Colon (tissue), 2 donors: ENCODE measurements at regions not wholly inside any gene's neighbourhood (a gene's known extent, or its start where the extent isn't known, plus 50 kb on each side); places are given as distances from the start of the nearest gene placed in this dataset.
"Not testable (repeated sequence)": the region's sequence is repeated elsewhere in the genome, so short reads cannot be mapped to it uniquely, and the experiment has no call there.

ENCODE experiments used
- FAIRE-seq: peaks from 2 replicates; lab custom pipeline; 2012; peaks lifted over from hg19 to GRCh38; lab: Jason Lieb, UNC
- donor health status: control.
- donor health status: control.

DNA sequence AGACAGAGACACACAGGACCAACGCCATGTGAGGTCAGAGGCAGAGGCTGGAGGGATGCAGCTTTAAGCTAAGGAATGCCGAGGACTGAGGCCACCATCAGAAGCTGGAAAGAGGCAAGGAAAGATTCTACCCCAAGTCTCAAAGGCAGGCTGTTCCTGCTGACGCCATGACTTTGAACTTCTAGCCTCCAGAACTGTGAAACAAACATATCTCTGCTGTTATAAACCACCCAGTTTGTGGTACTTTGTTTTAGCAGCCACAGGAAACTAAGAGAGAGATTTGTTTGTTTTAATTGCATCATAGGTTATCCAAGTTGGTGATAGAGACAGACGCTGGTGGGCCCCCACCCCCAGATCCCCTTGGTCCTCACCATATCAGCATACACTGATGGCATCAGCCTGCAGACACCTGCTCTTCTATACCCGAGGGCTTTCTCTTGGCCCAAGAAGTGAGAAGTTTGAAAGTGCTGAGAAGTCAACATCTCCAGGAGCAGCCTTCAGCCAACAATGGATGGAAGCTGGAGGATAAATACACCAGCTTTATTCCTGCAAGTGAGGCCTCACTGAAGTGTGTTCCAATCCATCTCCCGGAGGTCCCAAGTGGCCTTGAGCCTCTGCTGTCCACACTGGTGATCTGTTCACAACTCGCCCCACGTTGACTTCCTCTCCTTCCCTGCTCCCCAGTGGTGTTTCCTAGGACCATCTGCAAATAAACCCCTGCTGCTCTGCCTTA, 154.7 kb downstream of the BTBD3 start:
- FAIRE-seq, result no peak

DNA sequence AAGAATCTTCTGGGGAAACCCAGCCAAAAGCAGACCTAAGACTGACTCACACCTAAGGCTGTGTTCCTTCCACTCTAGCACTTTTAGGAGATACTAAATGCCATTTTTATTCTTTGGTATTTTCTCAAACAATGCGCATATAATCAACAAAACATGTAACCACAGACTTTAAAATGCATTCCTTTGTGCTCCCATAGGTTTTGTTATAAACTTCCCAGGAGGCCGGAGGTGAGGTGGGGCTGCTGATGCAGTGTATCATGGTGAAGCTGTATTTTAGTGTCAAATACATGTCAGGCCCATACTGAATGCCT, 155.2 kb downstream of the BTBD3 start:
- no peak for FAIRE-seq

DNA sequence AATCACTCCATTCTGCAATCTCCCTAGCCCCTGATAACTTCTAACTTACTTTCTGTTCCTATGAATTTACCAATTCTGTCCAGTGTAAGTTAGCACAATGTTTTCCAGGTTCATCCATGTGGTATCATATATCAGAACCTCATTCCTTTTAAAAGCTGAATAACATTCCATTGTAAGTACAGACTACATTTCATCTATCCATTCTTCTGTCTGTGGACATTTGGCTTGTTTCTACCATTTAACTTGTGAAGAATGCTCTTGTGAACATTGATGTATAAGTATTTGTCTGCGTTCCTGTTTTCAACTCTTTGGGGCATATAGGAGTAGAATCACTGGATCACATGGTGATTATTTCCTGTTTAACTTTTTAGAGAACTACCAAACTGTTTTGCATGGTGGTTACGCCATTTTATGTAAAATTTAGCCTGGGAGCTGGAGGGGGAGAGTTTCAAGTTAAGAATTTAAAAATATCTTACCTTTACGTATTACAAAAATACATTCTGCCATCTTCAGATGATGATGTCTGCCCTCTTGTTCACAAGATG, 156.5 kb downstream of the BTBD3 start:
- FAIRE-seq, result no peak

DNA sequence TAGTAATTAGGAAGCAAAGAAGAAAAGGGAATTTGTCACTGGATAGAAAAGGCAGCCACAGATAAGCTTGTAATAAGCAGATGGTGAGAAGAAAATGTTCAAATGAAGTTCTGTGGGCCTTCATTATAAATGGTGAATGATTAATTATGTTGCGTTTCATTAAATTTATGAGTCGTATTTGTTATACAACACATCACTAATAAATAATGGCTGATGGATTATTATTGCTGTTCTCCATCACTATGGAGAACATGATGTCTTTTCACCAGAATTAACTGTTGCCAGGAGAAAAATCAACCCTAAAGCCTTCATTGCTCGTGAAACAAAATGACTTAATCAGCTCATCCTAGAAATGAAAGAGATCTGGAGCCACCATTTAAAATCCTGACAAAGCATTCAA, 158.5 kb downstream of the BTBD3 start:
- FAIRE-seq, result no peak

DNA sequence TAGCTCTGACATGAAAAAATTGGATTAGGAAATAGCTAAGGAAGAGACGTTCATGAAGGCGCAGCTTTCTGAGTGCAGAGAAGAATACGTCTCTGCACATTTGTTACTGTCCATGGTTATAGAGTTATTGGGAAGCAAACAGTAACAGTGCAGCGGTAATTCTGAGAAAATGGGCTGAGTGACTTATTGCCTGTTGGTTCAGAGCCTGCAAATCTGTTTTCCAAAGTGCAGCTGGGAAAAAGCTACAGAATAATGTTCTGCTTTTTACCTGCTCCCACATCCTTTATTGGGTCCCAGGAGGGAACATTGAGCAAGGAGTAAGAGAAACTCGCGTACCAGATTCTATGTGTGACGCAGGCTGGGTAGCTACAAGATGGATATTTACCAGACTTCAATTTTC, 160.2 kb downstream of the BTBD3 start:
- no peak for FAIRE-seq

DNA sequence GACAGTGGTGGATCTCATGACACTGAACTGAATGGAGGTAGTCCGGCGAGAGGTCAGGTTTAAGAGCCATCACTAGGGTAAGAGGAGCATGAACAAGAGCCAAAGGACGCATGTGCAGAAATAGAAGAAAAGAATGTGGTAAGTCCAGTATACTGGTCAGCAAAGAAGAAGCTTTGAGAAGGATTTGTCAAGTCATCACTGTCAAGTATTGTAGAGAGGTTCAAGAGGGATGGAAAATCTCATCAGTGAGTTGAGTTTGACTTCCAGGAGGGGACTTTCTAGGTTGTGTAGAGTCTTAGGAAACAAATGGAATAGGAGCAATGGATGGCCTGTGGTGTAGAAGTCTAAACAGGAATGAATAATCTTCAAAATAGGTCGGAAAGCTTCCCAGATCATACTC, 161.8 kb downstream of the BTBD3 start:
- no peak for FAIRE-seq

DNA sequence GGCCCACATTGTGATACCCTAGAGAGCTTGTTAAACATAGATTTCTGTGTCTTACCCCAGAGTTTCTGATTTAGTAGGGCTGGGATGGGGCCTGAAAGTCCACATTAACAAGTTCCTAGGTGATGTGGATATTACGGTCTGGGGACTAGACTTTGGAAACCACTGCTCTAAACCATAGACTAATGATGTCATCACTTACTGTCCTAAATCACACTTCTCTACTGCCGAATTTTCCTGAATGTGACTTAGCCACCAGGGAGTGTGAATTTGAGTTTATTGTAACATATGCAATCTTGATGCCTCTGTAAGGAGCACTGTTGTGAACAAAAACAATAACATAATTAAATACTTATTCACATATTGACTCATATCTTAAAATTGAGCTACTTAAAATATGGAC, 165.6 kb downstream of the BTBD3 start:
- FAIRE-seq, result no peak

DNA sequence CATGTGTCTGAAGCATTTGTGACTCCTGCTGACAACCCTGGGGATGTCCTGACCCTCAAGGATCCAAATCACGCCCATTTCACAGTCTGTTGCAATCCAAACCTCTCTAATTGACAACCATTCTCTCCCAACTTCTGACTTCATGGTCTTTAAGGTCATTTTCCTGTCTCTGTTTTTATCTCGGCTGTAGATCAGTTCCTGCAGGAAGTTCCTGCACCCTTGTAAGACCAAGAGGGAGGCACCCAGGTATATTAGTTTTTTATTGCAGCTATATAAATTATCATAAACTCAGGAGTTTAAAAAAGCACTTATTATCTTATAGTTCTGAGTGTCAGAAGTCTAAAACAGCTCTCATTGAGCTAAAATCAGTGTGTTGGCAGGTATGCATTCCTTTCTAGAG, 166.8 kb downstream of the BTBD3 start:
- peak; percentile 5 for FAIRE-seq

DNA sequence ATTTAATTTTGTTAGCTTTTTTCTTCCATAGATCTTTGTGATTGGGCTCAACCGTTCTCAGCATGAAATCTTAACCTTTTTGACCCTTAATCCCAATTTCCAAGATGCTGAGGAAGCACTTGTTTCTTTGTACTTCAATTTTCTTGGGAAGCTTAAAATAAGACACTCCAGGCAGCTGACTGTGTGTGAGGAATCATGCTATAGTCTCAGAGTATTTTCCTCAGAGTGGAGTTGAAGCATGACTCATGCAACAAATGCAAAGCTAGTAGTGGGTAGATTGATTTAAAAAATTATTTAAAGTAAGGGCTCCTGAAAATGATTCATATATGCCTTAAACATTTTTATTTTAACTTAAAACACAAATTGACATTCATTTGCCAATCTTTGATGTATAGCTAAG, 168.7 kb downstream of the BTBD3 start:
- FAIRE-seq, result no peak

DNA sequence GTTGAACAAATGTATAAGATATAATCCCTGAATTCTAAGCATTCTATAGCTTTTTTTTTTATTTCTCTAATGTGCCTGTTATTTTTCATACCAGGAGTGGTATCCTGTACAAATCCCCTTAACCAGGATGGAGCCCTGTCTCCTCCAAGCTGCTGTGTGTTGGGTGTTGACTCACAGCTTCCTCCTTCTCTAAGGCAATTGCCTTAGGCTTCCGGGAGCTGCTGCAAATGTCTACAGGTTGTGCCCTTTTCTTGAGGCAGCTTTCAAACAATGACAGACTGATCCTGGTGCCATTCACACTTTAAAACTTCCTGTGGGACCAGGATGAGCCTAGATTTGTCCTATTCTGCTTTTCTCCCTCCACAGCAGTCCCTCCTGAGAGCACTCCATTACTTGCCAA, 173.2 kb downstream of the BTBD3 start:
- FAIRE-seq, result no peak

DNA sequence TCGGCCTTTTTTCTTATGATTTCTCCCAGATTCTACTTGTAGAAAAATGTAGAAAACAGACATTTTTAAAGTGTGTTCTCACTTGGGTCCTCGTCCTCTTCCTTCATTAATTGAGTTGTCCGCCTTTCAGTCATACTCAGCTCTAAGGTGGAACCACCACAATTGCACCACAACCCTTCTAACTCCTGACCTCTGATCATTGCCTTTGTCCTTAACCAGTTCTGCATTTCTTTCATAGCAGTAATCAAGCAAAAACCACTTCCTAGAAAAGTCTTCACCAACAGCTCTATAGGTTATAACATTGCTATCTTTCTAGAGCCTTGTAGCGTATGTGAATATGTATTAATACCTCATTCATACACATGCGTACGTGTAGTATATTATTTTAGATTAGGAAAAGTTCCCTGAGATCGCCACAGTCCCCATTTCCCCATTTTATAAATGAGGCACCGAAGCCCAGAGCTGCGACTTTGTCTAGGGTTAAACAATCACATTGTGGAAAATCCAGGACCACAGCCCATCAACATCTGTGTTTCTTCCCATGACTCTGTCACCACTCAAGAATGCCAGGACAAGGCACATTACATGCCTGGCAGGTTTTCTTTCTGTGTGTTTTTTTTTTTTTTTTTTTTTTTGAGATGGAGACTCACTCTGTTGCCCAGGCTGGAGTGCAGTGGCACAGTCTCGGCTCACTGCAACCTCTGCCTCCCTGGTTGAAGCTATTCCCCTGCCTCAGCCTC, 175.5 kb downstream of the BTBD3 start:
- no peak for FAIRE-seq

DNA sequence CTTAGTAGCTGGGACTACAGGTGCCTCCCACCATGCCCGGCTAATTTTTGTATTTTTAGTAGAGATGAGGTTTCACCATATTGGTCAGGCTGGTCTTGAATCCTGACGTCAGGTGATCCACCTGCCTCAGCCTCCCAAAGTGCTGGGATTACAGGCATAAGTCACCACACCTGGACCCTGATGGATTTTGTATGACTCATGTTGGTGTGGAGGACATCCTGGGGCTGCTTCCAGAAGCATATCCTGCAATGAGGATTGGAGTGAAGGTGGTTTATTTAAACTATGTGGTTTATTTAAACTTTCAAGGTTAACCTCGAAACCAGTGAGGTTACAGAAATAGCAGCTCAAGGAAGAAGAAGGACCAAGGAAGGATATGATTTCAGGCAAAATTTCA, 176.1 kb downstream of the BTBD3 start:
- FAIRE-seq, result not testable (repeated sequence)

DNA sequence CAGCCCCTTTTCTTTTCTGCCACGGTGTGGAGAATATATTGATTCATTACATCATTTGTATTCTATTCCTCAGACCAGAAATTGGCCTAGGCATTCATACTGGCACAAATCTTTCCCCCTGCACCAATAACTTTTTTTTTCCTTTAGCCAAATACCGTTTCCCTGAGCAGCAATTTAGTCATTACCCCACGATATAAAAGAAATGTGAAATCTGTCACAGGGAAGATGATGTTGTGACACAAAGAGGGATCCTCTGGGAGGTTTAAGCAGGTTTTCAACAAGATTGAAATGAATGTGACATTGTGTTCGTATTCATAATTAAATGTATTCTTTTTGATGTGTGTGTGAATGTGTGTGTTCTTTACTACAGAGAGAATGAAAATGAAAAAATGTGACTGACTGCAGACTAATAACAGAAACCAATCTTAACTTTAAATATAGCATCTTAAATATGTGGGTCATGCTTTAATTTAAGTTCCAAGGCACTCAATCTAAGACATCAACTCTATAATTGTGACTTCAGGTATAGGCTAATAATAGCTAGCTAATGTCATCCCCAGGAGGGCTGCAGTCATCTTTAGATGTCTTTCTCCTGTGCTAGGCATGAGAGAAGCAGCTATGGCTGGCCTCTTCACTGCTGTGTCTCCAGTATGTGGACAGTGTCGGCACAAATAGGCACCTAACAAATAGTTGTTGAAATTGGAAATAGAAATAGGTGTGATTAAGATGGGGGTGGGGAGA, 177.7 kb downstream of the BTBD3 start:
- FAIRE-seq, result no peak

DNA sequence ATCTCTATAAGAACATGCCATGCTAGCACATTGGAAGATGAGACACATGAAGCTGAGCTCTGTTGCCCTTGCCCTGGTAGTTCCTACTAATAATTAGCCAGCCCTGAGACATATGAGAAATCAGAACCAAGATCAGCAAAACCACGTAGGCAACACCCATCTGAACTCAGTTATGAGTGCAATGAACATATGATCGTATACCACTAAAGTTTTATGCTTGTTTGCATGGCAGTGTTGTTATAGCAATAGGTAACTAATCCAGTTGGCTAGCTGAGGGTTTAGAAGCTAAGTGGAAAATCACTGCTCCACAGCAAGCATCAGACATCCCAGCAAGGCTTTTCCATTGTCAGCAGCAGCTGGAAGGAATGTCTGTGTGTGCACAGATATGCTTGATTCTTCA, 180.7 kb downstream of the BTBD3 start:
- FAIRE-seq, result no peak

DNA sequence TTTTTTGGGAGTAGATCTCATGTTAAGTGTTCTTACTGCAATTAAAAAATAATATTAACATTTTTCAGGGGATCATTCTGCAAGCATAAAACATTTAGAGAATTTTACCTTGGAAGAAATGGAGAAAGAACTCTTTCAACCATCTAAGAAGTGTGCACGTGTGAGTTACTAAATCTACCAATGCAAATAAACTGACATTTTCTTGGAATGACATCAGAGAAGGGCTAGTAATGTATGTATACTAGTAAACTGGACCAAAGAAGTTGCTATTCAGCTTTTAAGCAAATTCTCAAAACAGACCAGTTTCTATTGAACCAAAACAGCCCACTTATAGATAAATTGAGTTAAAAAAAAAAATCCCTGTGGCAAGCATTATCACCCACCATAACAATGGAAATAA, 191.2 kb downstream of the BTBD3 start:
- FAIRE-seq, result no peak

DNA sequence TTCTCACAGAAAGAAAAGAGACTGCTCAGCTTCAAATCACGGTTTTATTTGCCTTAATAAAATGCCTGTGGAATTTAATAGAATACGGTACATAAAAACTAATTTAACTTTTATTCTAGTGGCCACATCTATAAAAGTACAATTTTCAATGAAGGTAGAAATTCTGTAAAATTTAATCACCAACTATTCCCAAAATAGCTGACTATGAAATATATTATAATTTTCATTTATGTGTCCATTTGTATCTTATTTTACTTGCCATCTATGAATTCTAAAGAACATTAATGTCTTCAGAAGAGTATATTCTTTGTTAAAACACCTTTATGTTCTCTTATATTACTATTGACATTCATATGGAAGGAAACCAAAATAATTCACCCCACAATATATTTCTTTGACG, 192.6 kb downstream of the BTBD3 start:
- no peak for FAIRE-seq

DNA sequence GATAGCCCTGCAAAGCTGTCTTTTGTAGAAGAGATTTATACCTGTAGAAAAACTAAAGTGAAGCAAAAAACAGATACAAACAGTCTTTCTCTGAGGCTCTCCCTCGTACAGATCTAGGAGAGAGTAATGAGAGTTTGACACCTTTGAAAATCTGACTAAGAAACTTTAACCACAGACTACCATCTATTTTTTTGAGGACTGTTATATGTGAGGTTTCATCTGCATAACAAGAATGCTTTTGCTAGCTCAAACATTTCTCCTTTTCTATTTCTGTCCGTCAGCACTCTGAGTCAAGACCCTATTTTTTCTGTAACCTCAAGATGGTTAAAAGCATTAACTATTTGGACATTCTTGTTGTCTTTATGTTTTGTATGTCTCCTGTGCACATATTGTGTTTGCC, 193.0 kb downstream of the BTBD3 start:
- no peak for FAIRE-seq

DNA sequence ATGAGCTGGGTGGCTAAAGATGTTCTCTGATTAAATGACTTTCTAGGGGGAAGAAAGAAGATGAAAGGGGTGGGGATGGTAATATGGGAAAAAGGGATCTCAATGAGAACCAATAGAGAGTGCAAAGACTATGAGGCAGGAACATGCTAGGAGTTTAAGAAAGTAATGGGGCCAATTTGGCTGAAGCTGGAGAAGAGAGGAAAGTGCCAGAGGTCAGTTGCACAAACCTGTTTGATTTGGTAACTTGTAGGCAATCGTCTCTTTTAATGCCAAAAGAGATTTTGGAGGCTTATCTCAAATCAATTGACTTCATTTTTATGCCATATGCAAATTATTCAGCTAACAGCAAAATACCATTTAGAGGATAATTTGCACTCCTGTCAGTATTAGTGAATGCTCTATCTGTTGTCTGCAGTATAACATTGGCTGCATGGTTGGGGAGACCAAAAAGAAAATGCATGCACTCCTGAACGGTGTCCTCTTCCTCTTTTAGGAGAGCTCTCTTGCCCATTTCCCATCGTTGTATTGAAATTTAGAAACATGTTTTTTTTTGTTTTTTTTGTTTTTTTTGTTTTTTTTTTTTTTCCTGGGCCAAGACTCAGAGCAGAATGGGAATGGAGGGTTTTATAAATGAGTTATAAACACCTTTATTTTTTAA, 193.9 kb downstream of the BTBD3 start:
- FAIRE-seq, result no peak

DNA sequence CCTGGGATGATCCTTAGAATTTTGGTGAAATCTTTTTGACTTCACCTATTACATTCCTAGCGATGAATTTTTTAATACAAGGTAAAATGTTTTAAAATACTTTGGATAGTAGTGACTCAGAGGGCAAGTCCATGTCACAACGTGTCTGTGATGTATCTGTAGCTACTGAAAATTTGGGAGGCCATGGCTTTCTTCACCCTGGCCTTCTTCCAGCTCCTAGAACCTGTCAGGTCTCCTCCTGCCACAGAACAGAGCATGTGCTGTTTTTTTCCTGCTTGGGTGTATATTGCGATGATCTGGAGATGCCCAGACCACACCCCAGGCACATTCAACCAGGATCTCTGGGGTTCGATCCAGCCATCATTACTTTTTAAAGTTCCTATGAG, 194.4 kb downstream of the BTBD3 start:
- FAIRE-seq, result no peak

DNA sequence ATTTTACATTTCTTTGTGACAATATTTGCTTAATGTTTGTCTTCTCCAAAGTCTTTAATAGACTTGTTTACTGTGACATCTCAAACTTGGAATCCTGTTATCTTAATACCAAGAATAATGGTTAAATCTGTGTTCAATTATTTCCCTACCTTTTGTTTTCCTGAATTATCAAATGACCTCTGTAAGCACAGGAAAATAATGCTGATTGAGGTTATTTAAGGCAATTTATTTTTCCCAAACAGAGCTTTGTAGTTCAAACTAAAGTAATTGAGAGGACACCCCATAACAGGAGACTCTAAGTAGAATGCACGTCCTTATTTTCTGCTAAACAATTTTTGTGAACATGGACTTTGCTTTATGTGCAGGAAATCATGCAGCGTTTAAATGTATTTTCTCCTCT, 195.0 kb downstream of the BTBD3 start:
- FAIRE-seq, result peak; percentile 5

DNA sequence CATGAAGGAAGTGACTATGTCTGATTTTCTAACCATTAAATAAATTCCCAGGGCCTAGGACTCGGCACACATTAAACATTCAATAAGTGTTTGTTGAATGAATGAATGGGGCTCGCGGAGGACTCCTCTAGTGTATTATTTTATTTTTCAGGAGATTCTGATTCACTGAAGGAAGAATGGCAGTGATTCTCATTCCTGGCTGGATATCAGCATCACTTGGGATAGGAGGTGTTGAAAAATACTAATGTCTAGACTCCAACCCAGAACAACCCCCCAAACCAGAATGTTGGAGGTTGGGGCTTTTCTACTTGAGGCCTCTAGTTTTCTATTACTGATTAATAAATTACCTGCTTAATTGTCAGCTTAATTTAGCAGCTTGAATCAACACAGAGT, 195.4 kb downstream of the BTBD3 start:
- FAIRE-seq, result no peak

DNA sequence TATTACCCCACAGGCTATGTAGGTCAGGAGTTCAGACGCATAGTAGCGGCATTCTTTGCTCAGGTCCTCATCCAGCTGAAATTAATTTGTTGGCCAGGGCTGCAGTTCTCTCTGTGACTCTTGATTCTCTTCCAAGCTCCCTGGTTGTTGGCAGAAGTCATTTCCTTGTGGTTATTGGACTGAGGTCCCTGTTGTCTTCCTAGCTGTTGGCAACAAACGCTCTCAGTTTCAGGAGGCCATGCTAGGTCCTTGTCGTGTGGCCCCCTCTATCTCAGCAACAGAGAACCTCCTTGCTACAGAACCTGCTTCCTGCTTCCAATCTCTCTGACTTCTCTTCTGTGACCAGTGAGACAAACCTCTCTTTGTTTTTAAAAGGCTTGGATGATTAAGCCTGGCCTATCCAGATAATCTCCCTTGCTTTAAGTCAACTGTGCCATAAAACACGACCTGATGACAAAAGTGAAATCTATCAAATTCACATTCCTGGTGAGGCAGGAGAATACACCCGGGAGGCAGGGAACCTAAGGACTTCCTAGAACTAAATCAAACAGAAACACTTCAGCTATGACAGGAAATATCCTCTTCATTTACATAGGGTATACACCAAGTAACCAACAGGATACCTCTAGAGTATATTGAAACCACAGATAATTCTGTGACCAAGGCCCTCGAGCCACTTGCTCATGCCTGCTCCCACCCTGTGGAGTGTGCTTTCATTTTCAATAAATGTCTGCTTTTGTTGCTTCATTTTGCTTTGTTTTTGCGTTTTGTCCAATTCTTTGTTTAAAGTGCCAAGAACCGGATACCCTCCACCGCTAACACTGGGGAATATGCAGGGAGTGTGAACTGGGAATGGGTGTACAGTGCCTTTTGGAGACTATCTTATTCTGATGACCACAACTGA, 196.0 kb downstream of the BTBD3 start:
- no peak for FAIRE-seq
